Mucosa of rectum (tissue), 2 donors: ENCODE measurements at regions not wholly inside any gene's neighbourhood (a gene's known extent, or its start where the extent isn't known, plus 50 kb on each side); places are given as distances from the start of the nearest gene placed in this dataset.

Experiments used
- H3K27ac ChIP-seq, 2 donors: one replicate each; pipeline ENCODE4 v1.7.0; 2013; ENCODE audit warnings: inconsistent platforms in 2 of 2, low read depth in 2 of 2, low read length in 2 of 2
- H3K27me3 ChIP-seq, 2 donors: one replicate each; pipeline ENCODE4 v1.7.0; 2013; ENCODE audit warnings: low read length in 2 of 2; ENCODE audit not compliant: control insufficient read depth in 2 of 2, insufficient read depth in 2 of 2
- H3K36me3 ChIP-seq, 2 donors: one replicate each; pipeline ENCODE4 v1.7.0; 2013; ENCODE audit warnings: low read length in 2 of 2; ENCODE audit not compliant: control insufficient read depth in 2 of 2, insufficient read depth in 2 of 2
- H3K4me1 ChIP-seq, 2 donors: one replicate each; pipeline ENCODE4 v1.7.0; 2013; ENCODE audit warnings: low read length in 2 of 2, mild to moderate bottlenecking in 1 of 2; ENCODE audit not compliant: control insufficient read depth in 2 of 2, insufficient read depth in 2 of 2
- H3K4me3 ChIP-seq, 2 donors: one replicate each; pipeline ENCODE4 v1.7.0; 2013; ENCODE audit warnings: low read length in 2 of 2
- H3K9ac ChIP-seq, 2 donors: one replicate each; pipeline ENCODE4 v1.7.0; 2013; ENCODE audit warnings: low read length in 2 of 2, low read depth in 1 of 2, mild to moderate bottlenecking in 1 of 2
- H3K9me3 ChIP-seq, 2 donors: one replicate each; pipeline ENCODE4 v1.7.0; 2013; ENCODE audit warnings: low read length in 2 of 2; ENCODE audit not compliant: control insufficient read depth in 2 of 2
- donor health status: healthy.
- donor health status: Normal muscosa, but diverticular disease.

DNA sequence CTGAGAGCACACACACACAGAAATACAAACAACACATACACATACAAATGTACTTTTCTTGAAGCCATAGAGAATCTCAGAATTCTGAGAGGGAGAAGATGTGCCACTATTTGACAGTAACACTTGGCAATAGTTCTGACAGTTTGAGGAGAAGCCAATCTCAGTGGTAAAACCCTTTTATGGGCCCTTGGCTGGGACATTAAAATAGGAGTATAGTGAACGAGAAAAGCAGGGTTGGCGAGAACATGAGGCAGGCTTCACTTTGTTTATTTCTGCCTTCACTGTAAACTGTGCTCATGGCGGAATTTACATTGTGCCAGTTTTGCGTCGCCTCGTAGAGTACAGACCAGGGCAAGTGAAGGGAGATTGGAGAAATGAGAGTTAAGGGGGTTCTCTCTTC lies 449.4 kb upstream of the POU3F3 start:
- Histone ChIP-seq H3K36me3 (no peaks in the 10 kb centered on the region), H3K4me3 (no peak overlapping the region), H3K9me3 (no peaks in the 10 kb centered on the region), H3K27me3 (no peaks in the 10 kb centered on the region), H3K4me1 (no peaks in the 10 kb centered on the region), H3K27ac (no peak overlapping the region), H3K9ac (no peak overlapping the region)

DNA sequence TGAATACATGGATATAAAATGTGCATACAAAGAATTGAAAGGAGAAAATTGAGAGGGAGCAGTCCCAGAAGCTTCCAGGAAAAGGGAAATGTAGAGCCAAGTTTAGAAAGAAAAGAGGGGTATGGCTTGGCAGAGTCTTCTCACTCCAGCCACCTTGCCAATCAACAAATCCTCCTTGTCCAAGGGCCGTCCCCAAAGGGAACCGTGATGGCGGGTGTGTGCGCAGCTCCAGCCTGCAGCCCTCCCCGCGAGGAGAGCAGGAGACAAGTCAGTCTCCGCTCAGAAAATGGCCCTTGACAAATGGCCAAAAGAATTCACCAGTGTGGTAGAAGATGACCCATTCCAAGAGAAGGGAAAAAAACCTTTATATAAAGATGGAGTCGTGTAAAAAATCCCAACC lies 448.3 kb upstream of the POU3F3 start:
- no peak overlapping the region for H3K9ac ChIP-seq
- H3K9me3 ChIP-seq = no peaks in the 10 kb centered on the region
- H3K4me3 ChIP-seq = no peak overlapping the region
- H3K4me1 ChIP-seq = no peaks in the 10 kb centered on the region
- no peak overlapping the region for H3K27ac ChIP-seq
- H3K27me3 ChIP-seq = no peaks in the 10 kb centered on the region
- H3K36me3 ChIP-seq = no peaks in the 10 kb centered on the region

DNA sequence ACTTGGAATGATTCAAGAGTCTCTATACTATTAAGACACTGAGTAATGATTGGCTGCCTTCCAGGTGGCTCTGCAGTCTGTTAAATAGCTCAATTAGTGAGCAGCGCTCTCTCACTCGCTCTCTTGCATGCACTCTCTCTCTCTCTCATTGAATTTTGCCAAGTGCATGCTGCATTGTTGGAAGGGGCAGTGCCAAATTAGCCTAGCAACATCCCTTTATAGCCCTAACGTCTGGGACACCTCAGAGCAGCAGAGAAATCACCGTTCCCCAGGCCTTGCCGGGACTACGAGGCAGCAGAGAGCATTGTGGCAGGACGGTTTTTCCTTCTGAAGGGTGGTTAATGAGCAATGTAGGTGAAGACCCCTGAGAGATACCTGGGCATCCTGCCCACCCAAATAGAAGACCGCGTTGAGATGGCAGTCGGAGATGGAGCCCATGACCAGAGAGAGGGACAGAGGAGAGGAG lies 447.6 kb upstream of the POU3F3 start:
- Histone ChIP-seq H3K9me3 (no peaks in the 10 kb centered on the region), H3K4me1 (no peaks in the 10 kb centered on the region), H3K4me3 (no peak overlapping the region), H3K36me3 (no peaks in the 10 kb centered on the region), H3K27ac (no peak overlapping the region), H3K27me3 (no peaks in the 10 kb centered on the region), H3K9ac (no peak overlapping the region)

DNA sequence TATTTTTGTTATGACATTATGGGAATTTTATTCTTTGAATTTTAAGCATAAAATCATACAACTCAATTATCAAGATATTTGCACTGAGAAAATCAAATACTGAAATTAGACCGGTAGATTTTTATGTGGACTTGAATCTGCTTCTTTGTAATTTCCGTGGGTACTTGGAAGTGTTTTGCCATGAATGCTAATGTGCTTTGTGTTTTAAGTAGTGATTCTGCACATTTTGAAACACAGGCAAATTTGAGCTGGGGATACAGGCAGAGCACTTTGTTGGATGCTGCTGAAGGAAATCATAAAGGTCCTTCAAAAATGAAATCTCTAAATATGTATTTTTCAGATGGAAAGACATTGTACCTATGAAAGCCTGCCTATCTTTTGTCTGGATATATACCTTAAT lies 446.3 kb upstream of the POU3F3 start:
- Histone ChIP-seq H3K27me3 (no peaks in the 10 kb centered on the region), H3K4me1 (no peaks in the 10 kb centered on the region), H3K9me3 (no peaks in the 10 kb centered on the region), H3K36me3 (no peaks in the 10 kb centered on the region), H3K4me3 (no peak overlapping the region), H3K27ac (no peak overlapping the region), H3K9ac (no peak overlapping the region)

DNA sequence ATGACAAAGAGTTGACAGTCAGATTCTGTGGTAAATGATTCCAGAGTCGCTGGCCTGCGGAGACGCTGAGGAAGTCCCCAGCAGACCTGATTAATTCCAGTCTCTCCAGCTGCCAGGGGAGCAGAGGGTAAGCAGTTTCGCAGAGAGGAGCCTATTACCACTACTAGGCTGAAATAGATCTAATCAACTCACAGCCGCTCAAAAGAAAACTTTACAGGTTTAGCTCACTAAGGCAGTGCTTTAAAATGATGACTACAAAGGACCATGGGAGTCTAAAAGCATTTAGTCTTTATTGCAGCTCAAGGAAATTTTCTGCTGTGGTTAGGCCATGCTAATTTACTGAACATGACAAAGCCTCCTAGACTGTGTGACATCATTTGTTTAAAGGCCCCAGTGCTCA lies 445.6 kb upstream of the POU3F3 start:
- Histone ChIP-seq H3K4me3 (no peak overlapping the region), H3K27me3 (no peaks in the 10 kb centered on the region), H3K9me3 (no peaks in the 10 kb centered on the region), H3K9ac (no peak overlapping the region), H3K27ac (no peak overlapping the region), H3K36me3 (no peaks in the 10 kb centered on the region), H3K4me1 (no peaks in the 10 kb centered on the region)

DNA sequence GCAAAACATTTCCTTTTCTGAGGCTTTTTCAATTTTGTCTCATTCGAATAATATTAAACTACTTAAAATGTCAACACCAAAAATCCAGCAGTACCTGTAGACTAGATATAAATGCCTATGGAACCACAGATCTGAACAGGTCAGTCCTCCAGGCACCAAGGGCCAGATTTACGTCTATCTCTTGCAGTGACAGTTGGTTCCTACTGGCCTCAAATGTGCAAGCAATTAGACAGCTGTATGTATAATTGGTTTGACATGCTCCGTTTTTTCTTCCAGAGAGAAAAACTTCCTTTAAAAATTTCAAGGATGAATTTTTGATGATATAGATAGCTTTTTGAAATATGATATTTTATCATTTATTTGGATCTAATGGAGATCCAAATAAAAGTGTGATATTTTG lies 443.8 kb upstream of the POU3F3 start:
- H3K4me3 ChIP-seq = no peak overlapping the region
- H3K27me3 ChIP-seq = no peaks in the 10 kb centered on the region
- H3K36me3 ChIP-seq = no peaks in the 10 kb centered on the region
- H3K9me3 ChIP-seq = no peaks in the 10 kb centered on the region
- H3K4me1 ChIP-seq = no peaks in the 10 kb centered on the region
- H3K27ac ChIP-seq = no peak overlapping the region
- H3K9ac ChIP-seq = no peak overlapping the region

- no peaks in the 10 kb centered on the region for H3K9me3 ChIP-seq
- no peaks in the 10 kb centered on the region for H3K4me1 ChIP-seq
- no peaks in the 10 kb centered on the region for H3K36me3 ChIP-seq
- H3K4me3 ChIP-seq = no peak overlapping the region
- no peak overlapping the region for H3K9ac ChIP-seq
- H3K27me3 ChIP-seq = no peaks in the 10 kb centered on the region
- no peak overlapping the region for H3K27ac ChIP-seq
Observed at GRCh38 chr2:104412384-104412783, 441.5 kb upstream of the POU3F3 start.

DNA sequence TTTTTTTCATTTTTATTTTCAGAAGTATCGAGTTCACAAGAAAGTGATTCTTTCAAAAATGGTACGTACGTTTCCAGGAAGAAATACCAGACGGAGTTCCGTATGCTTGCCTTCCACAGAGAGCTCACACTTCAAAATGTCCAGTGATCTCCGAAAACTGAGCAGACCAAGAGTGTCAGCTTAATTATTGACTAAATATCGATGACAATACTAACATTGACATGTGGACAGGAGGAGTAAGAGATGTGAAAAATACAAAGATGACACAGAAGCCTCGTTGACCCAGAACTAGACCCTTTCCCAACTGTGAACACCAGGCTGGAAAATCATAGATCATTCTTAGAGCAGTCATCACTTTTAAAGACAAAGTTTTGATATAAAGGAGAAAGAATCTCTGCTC lies 440.0 kb upstream of the POU3F3 start:
- Histone ChIP-seq H3K4me3 (no peak overlapping the region), H3K36me3 (no peaks in the 10 kb centered on the region), H3K27ac (no peak overlapping the region), H3K27me3 (no peaks in the 10 kb centered on the region), H3K9me3 (no peaks in the 10 kb centered on the region), H3K9ac (no peak overlapping the region), H3K4me1 (no peaks in the 10 kb centered on the region)

- Histone ChIP-seq H3K27ac (no peak overlapping the region), H3K4me3 (no peak overlapping the region), H3K9me3 (no peaks in the 10 kb centered on the region), H3K4me1 (no peaks in the 10 kb centered on the region), H3K36me3 (no peaks in the 10 kb centered on the region), H3K9ac (no peak overlapping the region), H3K27me3 (no peaks in the 10 kb centered on the region)
Observed at GRCh38 chr2:104415284-104415683, 438.6 kb upstream of the POU3F3 start.

- H3K4me3 ChIP-seq = no peak overlapping the region
- no peaks in the 10 kb centered on the region for H3K9me3 ChIP-seq
- H3K4me1 ChIP-seq = no peaks in the 10 kb centered on the region
- H3K27me3 ChIP-seq = no peaks in the 10 kb centered on the region
- no peak overlapping the region for H3K27ac ChIP-seq
- H3K36me3 ChIP-seq = no peaks in the 10 kb centered on the region
- H3K9ac ChIP-seq = no peak overlapping the region
Observed at GRCh38 chr2:104416339-104417000, 437.4 kb upstream of the POU3F3 start.

DNA sequence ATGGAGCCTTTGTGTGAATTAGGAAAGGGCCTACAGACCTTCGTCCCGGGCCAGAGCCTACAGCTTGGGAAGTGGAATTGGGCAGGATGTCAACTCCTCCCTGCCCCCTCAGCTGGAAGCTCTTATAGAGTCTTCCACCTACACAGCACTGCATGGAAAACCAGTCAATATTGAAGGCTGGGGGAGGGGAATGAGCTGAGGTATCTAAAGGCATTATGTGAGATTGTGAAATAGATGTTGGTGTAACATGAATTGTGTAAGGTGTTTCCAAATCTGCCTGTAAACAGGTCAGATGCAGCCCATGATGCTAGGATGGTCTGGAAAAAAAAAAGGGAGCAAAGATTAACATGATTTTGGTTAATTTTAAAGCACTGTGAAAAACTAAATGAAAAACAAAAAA lies 433.5 kb upstream of the POU3F3 start:
- H3K4me1 ChIP-seq = no peaks in the 10 kb centered on the region
- no peaks in the 10 kb centered on the region for H3K36me3 ChIP-seq
- no peak overlapping the region for H3K9ac ChIP-seq
- no peaks in the 10 kb centered on the region for H3K27me3 ChIP-seq
- no peak overlapping the region for H3K27ac ChIP-seq
- H3K4me3 ChIP-seq = no peak overlapping the region
- no peaks in the 10 kb centered on the region for H3K9me3 ChIP-seq
